HL-60 (cell line): ENCODE measurements at regions not wholly inside any gene's neighbourhood (a gene's known extent, or its start where the extent isn't known, plus 50 kb on each side); places are given as distances from the start of the nearest gene placed in this dataset.

ENCODE experiments used
- DNase-seq, 2 experiments: peaks; one replicate each; pipeline ENCODE4 v3.0.0-alpha.2; 2010 to 2020; ENCODE audit warnings: low read depth in 1 of 2, low spot score in 1 of 2
- H3K27ac ChIP-seq: fragments of 250-450 bp; sonication (Bioruptor Pico); replicated peaks from 2 replicates; pipeline ENCODE4 v1.5.1; 2020; ENCODE audit warnings: mild to moderate bottlenecking, moderate library complexity
- H3K27me3 ChIP-seq: fragments of 250-450 bp; sonication (Bioruptor Pico); 2 replicates; pipeline ENCODE4 v1.5.1; 2021; ENCODE audit warnings: mild to moderate bottlenecking, moderate library complexity; ENCODE audit not compliant: insufficient read depth, poor library complexity, severe bottlenecking
- H3K4me3 ChIP-seq: replicated peaks from 2 replicates; pipeline ENCODE4 v1.5.1; 2011; ENCODE audit warnings: mild to moderate bottlenecking, control low read depth, low read length; ENCODE audit not compliant: insufficient read depth
- CTCF ChIP-seq: IDR thresholded peaks from one replicate; pipeline ENCODE4 v1.5.1; 2011; ENCODE audit warnings: low read length, control low read depth, inconsistent platforms; ENCODE audit not compliant: insufficient read depth
- GABPA ChIP-seq: IDR thresholded peaks from 2 replicates; pipeline ENCODE4 v1.6.1; 2012; ENCODE audit warnings: low read depth
- POLR2AphosphoS5 ChIP-seq: IDR thresholded peaks from 2 replicates; pipeline ENCODE4 v1.6.1; 2012; ENCODE audit warnings: low read depth
- REST ChIP-seq: IDR thresholded peaks from 2 replicates; pipeline ENCODE4 v1.6.1; 2012; ENCODE audit warnings: low read depth; ENCODE audit not compliant: insufficient replicate concordance
- SPI1 ChIP-seq: IDR thresholded peaks from 2 replicates; pipeline ENCODE4 v1.6.1; 2012; ENCODE audit warnings: low read depth, mild to moderate bottlenecking, borderline replicate concordance

GRCh38 chr4:106647451-106647850 lies 278.9 kb upstream of the GIMD1 start:
- TF ChIP-seq REST (no peak), POLR2AphosphoS5 (no peak), CTCF (no peak), GABPA (no peak), SPI1 (no peak)
- H3K27ac ChIP-seq: no peak overlapping the region
- H3K4me3 ChIP-seq: no peak overlapping the region
- DNase-seq: no peak
- H3K27me3 ChIP-seq: no peaks in the 10 kb centered on the region

GRCh38 chr4:106629268-106629625 lies 260.7 kb upstream of the GIMD1 start:
- no peak for TF ChIP-seq REST
- TF ChIP-seq GABPA: no peak
- no peak for TF ChIP-seq POLR2AphosphoS5
- no peak for TF ChIP-seq SPI1
- no peak for TF ChIP-seq CTCF
- no peak overlapping the region for H3K4me3 ChIP-seq
- H3K27me3 ChIP-seq: no peaks in the 10 kb centered on the region
- H3K27ac ChIP-seq: no peak overlapping the region
- DNase-seq: no peak

- no peaks in the 10 kb centered on the region for H3K27me3 ChIP-seq
- no peak for DNase-seq
- no peak overlapping the region for H3K4me3 ChIP-seq
- no peak overlapping the region for H3K27ac ChIP-seq
- TF ChIP-seq POLR2AphosphoS5 (no peak), REST (no peak), GABPA (no peak), CTCF (no peak), SPI1 (no peak)
These were observed 260.1 kb upstream of the GIMD1 start for GRCh38 chr4:106628586-106629267.
